ENCODE measurements at regions not wholly inside any gene's neighbourhood (a gene's known extent, or its start where the extent isn't known, plus 50 kb on each side); places are given as distances from the start of the nearest gene placed in this dataset.

DNA sequence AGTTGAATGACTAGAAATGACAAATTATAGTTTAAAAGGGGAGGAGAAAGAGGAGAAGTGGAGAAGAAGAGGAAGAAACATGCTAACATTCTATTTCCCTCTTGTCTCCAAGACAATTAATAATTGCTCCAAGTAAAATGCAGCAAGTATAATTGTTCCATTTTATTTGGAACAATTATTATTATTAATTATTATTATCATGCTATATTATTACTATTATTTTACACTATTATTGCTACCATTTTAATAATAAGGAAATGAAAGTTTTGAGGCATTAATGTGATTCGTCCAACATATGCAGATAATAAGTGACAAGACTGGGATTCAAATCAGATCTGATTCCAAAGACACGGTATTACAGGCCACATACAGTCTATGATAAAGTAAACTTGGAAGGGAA is 293.6 kb upstream of the ZC3H12C start:
- H3K4me1 Mint-ChIP-seq (ENCODE audit: low read depth), result no peaks in the 10 kb centered on the region
- H3K27ac Mint-ChIP-seq, result no peak overlapping the region
- no peaks in the 10 kb centered on the region for H3K27me3 Mint-ChIP-seq
- H3K4me3 Mint-ChIP-seq, result no peak overlapping the region
- no peak for DNase-seq
- peaks cover 5% of the 10 kb centered on the region for H3K9me3 Mint-ChIP-seq
- no peaks in the 10 kb centered on the region for H3K36me3 Mint-ChIP-seq (ENCODE audit: low read depth)

DNA sequence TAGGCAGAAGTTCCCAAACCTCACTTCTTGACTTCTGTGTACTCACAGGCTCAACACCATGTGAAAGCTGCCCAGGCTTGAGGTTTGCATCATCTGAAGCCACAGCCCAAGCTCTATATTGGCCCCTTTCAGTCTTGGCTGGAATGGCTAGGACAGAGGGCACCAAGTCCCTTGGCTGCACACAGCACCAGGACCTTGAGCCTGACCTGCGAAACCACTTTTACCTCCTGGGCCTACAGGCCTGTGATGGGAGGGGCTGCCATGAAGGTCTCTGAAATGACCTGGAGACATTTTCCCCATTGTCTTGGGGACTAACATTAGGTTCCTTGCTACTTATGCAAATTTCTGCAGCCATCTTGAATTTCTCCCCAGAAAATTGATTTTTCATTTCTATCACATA is 288.3 kb upstream of the ZC3H12C start:
- no peak overlapping the region for H3K4me3 Mint-ChIP-seq
- H3K36me3 Mint-ChIP-seq (ENCODE audit: low read depth), result no peaks in the 10 kb centered on the region
- peaks cover 8% of the 10 kb centered on the region for H3K9me3 Mint-ChIP-seq
- no peak overlapping the region for H3K27ac Mint-ChIP-seq
- no peaks in the 10 kb centered on the region for H3K4me1 Mint-ChIP-seq (ENCODE audit: low read depth)
- no peaks in the 10 kb centered on the region for H3K27me3 Mint-ChIP-seq
- no peak for DNase-seq

DNA sequence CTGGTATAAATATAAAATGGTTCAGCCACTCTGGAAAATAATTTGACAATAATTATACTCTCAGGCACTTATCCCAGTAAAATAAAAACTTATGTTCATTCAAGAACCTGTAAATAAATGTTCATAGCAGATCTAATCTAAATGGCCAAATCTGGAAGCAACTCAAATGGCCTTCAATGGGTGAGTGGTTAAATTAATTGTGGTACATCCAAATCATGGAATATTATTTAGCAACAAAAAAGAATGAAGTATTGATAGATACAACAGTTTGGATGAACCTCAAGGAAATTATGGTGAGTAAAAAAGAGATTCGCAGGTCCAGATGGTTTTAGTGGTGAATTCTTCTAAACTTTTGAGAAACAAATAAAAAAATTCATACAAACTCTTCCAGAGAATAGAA is 287.0 kb upstream of the ZC3H12C start:
- H3K27me3 Mint-ChIP-seq, result no peaks in the 10 kb centered on the region
- DNase-seq, result no peak
- H3K27ac Mint-ChIP-seq, result no peak overlapping the region
- H3K4me3 Mint-ChIP-seq, result no peak overlapping the region
- no peaks in the 10 kb centered on the region for H3K4me1 Mint-ChIP-seq (ENCODE audit: low read depth)
- H3K36me3 Mint-ChIP-seq (ENCODE audit: low read depth), result no peaks in the 10 kb centered on the region
- peaks cover 8% of the 10 kb centered on the region for H3K9me3 Mint-ChIP-seq

DNA sequence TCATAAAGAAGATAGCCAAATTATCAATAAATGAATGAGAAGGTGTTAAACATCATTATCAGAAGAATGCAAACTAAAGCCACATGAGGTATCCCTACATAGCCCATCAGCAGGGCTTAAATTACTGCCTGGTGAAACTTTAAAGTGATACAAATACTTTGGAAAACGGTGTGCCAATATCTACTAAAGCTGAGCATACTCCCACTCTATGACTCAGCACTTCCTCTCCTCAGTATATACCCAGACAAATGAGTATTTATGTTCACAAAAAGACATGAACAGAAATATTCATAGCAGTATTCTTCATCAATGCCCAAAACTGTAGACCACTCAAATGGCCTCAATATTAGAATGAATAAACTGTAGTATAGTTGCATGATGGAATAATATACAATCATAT is 284.6 kb upstream of the ZC3H12C start:
- H3K9me3 Mint-ChIP-seq, result peaks cover 8% of the 10 kb centered on the region
- no peaks in the 10 kb centered on the region for H3K36me3 Mint-ChIP-seq (ENCODE audit: low read depth)
- H3K4me3 Mint-ChIP-seq, result no peak overlapping the region
- no peak overlapping the region for H3K27ac Mint-ChIP-seq
- H3K27me3 Mint-ChIP-seq, result no peaks in the 10 kb centered on the region
- no peak for DNase-seq
- H3K4me1 Mint-ChIP-seq (ENCODE audit: low read depth), result no peaks in the 10 kb centered on the region

DNA sequence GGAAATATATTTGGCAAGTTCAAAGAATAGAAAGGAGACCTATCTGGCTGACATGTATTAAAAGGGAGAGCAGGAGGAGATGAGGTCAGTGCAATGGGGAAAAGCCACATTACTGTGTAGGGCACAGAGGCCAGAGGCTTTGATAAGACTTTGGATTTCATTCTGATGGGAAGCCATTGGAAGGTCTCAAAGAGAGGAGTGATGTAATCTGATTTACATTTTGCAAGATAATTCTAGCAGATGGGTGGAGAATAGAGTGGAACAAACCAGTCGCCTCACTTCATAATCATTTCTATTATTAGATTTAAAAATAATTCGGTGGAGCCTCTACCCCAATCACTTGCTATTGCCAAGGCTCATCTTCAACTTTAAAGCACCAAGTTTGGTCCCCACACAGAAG is 278.4 kb upstream of the ZC3H12C start:
- H3K4me3 Mint-ChIP-seq, result no peak overlapping the region
- no peak for DNase-seq
- H3K27me3 Mint-ChIP-seq, result no peaks in the 10 kb centered on the region
- no peaks in the 10 kb centered on the region for H3K9me3 Mint-ChIP-seq
- no peak overlapping the region for H3K27ac Mint-ChIP-seq
- H3K4me1 Mint-ChIP-seq (ENCODE audit: low read depth), result peaks cover 3% of the 10 kb centered on the region
- H3K36me3 Mint-ChIP-seq (ENCODE audit: low read depth), result no peaks in the 10 kb centered on the region

DNA sequence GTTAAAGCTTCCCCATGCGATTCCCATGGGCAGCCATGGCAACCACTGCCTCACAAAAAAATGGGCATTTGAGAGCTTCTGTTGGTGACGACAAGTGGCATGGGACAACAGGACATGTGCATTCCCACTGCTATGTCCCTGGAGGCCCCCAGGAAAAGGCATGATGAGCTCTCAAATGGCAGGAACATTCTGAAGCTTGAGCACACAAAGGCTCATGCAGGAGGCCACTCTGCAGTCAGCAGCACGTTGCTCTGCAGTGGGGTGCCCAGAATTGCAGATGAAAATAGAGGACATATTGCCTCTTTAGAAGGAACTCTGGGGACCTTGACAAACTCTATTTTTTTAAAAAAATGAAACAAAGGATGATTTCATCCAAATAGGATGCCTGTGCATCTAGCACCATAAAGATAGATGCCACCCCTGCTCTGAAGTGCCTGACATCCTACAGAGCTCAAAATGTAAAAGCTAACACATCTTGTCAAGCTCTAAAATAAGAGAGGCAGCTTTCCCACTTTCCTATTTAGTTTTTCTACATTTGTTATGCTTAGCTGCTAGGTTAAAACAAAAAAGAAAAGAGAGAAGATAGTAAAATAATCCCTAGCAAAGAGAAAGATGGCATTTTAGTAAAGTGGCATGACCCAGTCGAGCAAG is 277.6 kb upstream of the ZC3H12C start:
- Mint-ChIP-seq H3K4me1 (ENCODE audit: low read depth) (peaks cover 3% of the 10 kb centered on the region), H3K27me3 (no peaks in the 10 kb centered on the region), H3K36me3 (ENCODE audit: low read depth) (no peaks in the 10 kb centered on the region), H3K9me3 (no peaks in the 10 kb centered on the region), H3K27ac (no peak overlapping the region), H3K4me3 (no peak overlapping the region)
- no peak for DNase-seq

DNA sequence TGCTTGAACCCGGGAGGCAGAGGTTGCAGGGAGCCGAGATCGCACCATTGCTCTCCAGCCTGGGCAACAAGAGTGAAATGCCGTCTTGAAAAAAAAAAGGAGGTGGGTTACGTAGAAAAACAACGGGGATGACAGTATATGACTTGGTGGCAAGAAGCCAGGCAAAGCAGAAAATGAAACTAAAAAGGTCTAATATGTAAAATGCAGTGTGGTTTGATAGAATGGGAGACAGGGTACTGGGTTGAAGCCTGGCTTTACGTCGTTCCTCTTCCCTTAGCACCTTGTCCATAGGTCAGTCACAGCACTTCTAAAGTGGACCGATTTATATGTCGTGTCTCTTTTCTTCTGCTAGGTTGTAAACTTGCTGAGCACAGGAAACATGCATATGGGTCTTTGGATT is 274.9 kb upstream of the ZC3H12C start:
- Mint-ChIP-seq H3K27ac (no peak overlapping the region), H3K36me3 (ENCODE audit: low read depth) (no peaks in the 10 kb centered on the region), H3K27me3 (no peaks in the 10 kb centered on the region), H3K4me1 (ENCODE audit: low read depth) (peaks cover 3% of the 10 kb centered on the region), H3K9me3 (no peaks in the 10 kb centered on the region), H3K4me3 (no peak overlapping the region)
- DNase-seq, result no peak

DNA sequence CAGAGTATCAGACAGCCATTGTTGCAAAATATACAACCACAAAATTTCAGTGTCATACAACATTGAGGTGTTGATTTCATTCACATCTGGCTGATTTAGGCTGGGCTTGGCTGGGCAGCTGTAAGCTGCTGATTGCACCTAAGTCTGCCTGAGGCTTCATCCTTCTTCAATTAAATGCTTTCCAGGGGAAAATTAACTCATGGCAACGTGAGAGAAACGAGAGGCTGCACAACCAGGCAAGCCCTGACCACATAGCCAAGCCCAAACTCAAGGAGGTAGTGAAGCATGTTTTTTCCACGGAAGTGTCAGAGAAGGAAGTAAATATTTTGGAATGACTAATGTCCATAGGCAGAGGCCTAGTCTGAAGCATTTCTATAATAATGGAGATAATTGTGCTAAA is 273.8 kb upstream of the ZC3H12C start:
- Mint-ChIP-seq H3K27ac (no peak overlapping the region), H3K9me3 (no peaks in the 10 kb centered on the region), H3K36me3 (ENCODE audit: low read depth) (no peaks in the 10 kb centered on the region), H3K4me1 (ENCODE audit: low read depth) (peaks cover 3% of the 10 kb centered on the region), H3K27me3 (no peaks in the 10 kb centered on the region), H3K4me3 (no peak overlapping the region)
- no peak for DNase-seq

DNA sequence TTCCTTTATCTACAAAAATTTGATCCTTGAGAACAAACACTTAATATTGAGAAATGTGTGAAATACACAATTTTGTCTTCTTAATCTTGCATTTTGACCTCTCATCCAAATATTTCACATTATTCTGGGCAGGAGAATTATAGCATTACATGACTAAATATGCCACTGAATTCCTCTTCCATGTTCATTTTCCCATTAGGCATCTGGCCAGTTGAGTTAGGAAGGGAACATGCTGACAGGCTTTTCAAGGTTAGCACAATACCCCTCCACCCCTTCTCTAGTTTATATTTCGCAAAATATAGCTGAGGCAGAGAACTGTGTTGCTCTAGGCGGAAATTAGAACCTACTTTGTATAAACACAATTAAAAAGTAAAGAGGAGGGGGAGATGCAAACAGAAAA is 271.7 kb upstream of the ZC3H12C start:
- Mint-ChIP-seq H3K27me3 (no peaks in the 10 kb centered on the region), H3K36me3 (ENCODE audit: low read depth) (no peaks in the 10 kb centered on the region), H3K27ac (no peak overlapping the region), H3K4me3 (no peak overlapping the region), H3K4me1 (ENCODE audit: low read depth) (peaks cover 3% of the 10 kb centered on the region), H3K9me3 (no peaks in the 10 kb centered on the region)
- no peak for DNase-seq

DNA sequence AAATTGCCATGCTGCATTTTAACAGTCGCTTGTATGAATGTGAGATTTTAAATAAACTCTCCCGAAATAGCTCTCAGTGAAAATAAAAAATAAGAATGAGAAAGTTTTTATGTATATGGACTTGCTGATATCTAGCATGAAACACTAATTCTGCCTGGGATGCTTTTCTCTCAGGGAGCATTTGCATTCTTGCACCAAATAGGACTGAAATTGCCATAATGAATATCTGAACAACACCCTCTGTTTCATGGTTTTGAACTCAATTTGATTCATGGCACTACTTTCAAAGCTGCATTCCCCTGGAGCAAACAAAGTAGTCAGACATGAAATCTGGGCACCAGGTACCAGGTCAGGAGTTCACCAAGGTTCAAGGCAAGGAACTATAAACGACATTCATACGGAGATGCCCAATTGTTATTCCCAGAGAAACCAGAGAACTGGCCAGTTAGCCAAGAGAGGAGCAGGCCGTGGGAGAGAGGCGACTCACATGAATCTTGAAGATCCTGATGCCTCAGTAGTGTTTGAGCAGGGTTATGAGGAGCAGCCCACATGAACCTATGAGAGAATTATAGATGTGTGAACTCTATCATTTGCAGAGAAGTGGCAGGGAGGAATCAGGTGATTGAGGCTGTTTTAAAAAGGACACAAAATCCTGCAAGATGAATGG is 270.6 kb upstream of the ZC3H12C start:
- DNase-seq, result no peak
- Mint-ChIP-seq H3K4me1 (ENCODE audit: low read depth) (peaks cover 3% of the 10 kb centered on the region), H3K36me3 (ENCODE audit: low read depth) (no peaks in the 10 kb centered on the region), H3K27me3 (no peaks in the 10 kb centered on the region), H3K9me3 (no peaks in the 10 kb centered on the region), H3K27ac (no peak overlapping the region), H3K4me3 (no peak overlapping the region)

DNA sequence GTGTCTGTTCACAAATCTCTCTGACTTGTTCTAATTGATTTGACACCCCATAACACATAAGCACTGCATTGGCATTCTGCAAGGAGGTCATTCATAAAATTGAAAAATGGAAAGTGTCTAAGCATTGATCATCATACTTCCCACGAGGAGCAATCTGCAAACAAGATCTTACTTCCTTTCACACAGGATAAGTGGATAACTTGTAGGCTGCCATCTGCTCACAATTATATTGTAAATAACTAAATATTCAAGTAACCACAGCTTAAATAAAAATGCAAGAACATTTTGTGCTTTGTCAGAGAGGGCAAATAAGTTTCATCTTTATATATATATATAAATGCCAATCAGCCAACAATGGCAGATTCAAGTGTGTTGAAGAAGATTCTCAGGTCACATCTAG is 264.8 kb upstream of the ZC3H12C start:
- Mint-ChIP-seq H3K36me3 (ENCODE audit: low read depth) (no peaks in the 10 kb centered on the region), H3K27ac (no peak overlapping the region), H3K4me3 (no peak overlapping the region), H3K4me1 (ENCODE audit: low read depth) (no peaks in the 10 kb centered on the region), H3K9me3 (peaks cover 3% of the 10 kb centered on the region), H3K27me3 (no peaks in the 10 kb centered on the region)
- no peak for DNase-seq

DNA sequence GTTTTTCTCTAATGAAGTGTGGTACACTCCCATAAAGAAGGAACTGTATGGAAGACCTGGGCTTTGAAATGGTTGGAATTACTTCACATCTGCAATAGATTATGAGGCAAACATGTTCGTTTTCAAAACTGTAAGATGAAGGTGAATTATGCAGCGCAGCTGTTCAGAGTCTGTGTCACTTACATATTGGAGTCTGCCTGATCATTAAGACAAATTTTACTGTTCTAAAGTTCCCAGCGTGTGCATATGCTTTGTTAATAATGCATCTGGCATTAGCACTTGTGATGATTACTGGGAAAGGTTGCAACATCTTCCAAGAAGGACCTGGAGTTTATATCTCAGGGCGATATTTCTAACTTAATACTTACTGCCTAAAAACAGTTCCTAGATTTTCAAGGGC is 255.2 kb upstream of the ZC3H12C start:
- H3K36me3 Mint-ChIP-seq (ENCODE audit: low read depth), result no peaks in the 10 kb centered on the region
- no peak for DNase-seq
- no peaks in the 10 kb centered on the region for H3K4me1 Mint-ChIP-seq (ENCODE audit: low read depth)
- peaks cover 3% of the 10 kb centered on the region for H3K27me3 Mint-ChIP-seq
- no peak overlapping the region for H3K27ac Mint-ChIP-seq
- no peak overlapping the region for H3K4me3 Mint-ChIP-seq
- H3K9me3 Mint-ChIP-seq, result no peaks in the 10 kb centered on the region

DNA sequence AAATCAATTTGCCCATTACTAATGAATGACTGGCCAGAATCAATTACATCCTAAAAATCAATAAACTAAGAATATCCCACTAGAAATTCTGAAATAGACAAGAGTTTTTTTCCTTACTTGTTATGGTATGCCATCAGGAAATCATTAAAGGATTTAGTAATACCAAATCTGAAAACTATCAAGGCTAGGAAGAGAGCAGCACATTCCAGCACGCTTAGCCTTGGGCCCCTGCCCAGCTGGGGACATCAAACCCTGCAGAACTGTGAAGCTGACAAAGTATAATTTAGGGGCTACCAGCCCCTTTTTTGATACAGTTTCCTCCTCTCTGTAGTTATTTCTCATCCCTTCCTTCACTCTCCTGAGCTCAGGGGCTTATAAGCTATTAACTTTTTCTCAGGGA is 247.8 kb upstream of the ZC3H12C start:
- Mint-ChIP-seq H3K27ac (no peak overlapping the region), H3K9me3 (no peaks in the 10 kb centered on the region), H3K36me3 (ENCODE audit: low read depth) (no peaks in the 10 kb centered on the region), H3K27me3 (no peaks in the 10 kb centered on the region), H3K4me1 (ENCODE audit: low read depth) (no peaks in the 10 kb centered on the region), H3K4me3 (no peak overlapping the region)
- DNase-seq, result no peak

DNA sequence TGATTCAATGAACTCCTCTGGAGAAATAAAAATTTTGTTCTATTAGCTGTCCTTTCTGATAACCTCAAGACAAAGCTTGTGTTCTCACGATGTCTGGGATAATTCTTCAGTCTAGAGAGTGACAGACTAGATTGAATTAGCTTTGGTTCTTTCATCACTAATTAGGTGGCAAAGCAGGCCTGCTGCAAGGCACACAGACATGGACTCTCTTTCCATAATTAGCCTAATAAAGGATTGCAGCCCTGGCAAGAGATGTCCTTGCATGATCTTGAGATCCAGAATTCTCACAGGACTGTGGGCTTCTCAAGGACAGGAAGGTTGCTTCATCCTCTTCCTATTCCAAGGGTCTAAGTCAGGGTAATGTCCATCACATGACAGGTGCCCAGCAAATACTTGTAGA is 245.6 kb upstream of the ZC3H12C start:
- no peak overlapping the region for H3K27ac Mint-ChIP-seq
- no peaks in the 10 kb centered on the region for H3K4me1 Mint-ChIP-seq (ENCODE audit: low read depth)

DNA sequence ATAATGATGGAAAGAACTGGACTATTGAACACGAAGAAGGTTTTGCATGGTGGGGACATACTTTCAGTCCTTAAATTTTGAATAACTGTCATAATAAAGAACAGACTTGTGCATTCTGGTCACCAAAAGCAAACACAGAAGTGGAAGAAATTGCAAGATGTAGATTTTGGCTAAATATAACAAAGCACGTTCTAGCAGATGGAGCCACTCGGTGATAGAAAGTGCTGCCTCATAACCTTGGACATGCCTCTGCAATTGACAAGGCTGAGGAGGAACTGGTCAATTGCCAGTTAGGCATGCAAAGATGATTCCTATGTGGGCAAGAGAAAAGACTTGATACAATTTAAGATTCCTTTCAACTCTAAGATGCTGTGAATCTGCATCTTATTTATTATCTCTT is 244.1 kb upstream of the ZC3H12C start:
- Mint-ChIP-seq H3K36me3 (ENCODE audit: low read depth) (no peaks in the 10 kb centered on the region), H3K27ac (no peak overlapping the region), H3K4me1 (ENCODE audit: low read depth) (no peaks in the 10 kb centered on the region), H3K9me3 (no peaks in the 10 kb centered on the region), H3K27me3 (no peaks in the 10 kb centered on the region), H3K4me3 (no peak overlapping the region)
- no peak for DNase-seq

More for the DNA sequence above, 245.6 kb upstream of the ZC3H12C start:
- no peak overlapping the region for H3K4me3 Mint-ChIP-seq
- DNase-seq, result no peak
- H3K27me3 Mint-ChIP-seq, result no peaks in the 10 kb centered on the region
- H3K36me3 Mint-ChIP-seq (ENCODE audit: low read depth), result no peaks in the 10 kb centered on the region
- H3K9me3 Mint-ChIP-seq, result no peaks in the 10 kb centered on the region

DNA sequence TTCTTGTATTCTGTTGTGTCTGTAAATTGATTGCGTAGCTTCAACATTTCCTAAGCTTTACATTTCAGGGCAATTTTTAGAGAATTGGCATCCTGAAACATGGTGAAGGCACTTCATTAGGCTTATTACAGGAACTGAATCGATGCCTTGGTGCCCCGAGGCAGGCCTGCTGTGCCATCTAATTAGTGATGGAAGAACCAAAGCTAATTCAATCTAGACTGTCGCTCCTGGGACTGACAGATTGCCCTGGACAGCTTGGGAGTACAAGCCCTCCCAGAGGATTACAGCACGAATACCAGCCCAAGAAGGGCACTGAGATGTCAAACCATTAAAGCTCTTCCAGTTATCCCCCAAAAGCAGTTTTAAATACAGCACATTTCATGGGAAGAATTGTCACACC is 243.2 kb upstream of the ZC3H12C start:
- Mint-ChIP-seq H3K36me3 (ENCODE audit: low read depth) (no peaks in the 10 kb centered on the region), H3K9me3 (no peaks in the 10 kb centered on the region), H3K27ac (no peak overlapping the region), H3K4me1 (ENCODE audit: low read depth) (no peaks in the 10 kb centered on the region), H3K4me3 (no peak overlapping the region), H3K27me3 (no peaks in the 10 kb centered on the region)
- no peak for DNase-seq

Data from activated T-cell treated with anti-CD3 and anti-CD28 coated beads, Interleukin-2, amount 50 U/mL, for 24 hours (primary cell).